ENCODE measurements at regions not wholly inside any gene's neighbourhood (a gene's known extent, or its start where the extent isn't known, plus 50 kb on each side); places are given as distances from the start of the nearest gene placed in this dataset.
A peak's percentile ranks its signal among the peaks of the same experiment; 100 is the strongest.

DNA sequence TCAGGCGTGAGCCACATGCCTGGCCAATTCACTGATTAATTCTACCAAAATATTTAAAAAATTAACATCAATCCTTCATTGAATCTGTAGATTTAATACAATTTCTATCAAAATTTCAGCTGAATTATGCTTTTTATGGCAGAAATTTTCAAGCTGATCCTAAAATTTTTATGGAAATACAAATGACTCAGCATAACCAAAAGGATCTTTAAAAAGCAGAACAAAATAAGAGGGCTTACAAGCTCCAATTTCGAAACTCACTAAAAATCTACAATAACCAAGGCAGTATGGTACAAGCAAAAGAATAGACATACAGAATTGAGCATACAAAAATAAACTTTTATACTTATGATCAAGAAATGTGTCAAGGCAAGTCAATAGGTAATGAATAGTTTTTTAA is 180.4 kb upstream of the CTNNB1 start:
- ChIA-PET CTCF (ENCODE audit: low intra/inter-chr PET ratio) (no interaction called here), POLR2A (no interaction called here)
- H3K27me3 ChIP-seq (ENCODE audit: control insufficient read depth in 2 of 2, insufficient read depth in 2 of 2, low read length in 2 of 2) = no peaks in the 10 kb centered on the region; a peak in 1 of 5 replicates
- H3K9me1 ChIP-seq (ENCODE audit: control insufficient read depth, insufficient read depth, low read length) = no peaks in the 10 kb centered on the region
- no peak overlapping the region for H2AFZ ChIP-seq (ENCODE audit: low read depth, low read length)
- no peaks in the 10 kb centered on the region for H3K79me2 ChIP-seq (ENCODE audit: control insufficient read depth, insufficient read depth, low read length)
- BruUV-seq (replicated peaks) = no TSS peak
- H3K4me1 ChIP-seq (replicated peaks in 1 of 2; ENCODE audit: control insufficient read depth in 2 of 2, insufficient read depth in 2 of 2, low read length in 2 of 2) = no peaks in the 10 kb centered on the region; a peak in 1 of 5 replicates
- no peak overlapping the region for H3K4me2 ChIP-seq (ENCODE audit: insufficient read depth, low read length)
- DNase-seq (ENCODE audit: extremely low read depth in 1 of 4, low spot score in 3 of 4) (no peak), ATAC-seq (no peak), FAIRE-seq (no peak)
- no peak overlapping the region for H3K9ac ChIP-seq (ENCODE audit: insufficient read depth in 1 of 2, low read depth in 2 of 2, low read length in 2 of 2)
- H4K20me1 ChIP-seq (replicated peaks; ENCODE audit: control insufficient read depth, insufficient read depth, low read length) = no peaks in the 10 kb centered on the region
- in situ Hi-C loops (cut with MboI) = no loop called here
- 4% methylated on average over 2 of the region's 2 CpGs for WGBS (ENCODE audit: insufficient coverage, low coverage, missing lambda C conversion rate)
- intact Hi-C loops (cut with micrococcal nuclease) = no loop called here
- no peaks in the 10 kb centered on the region for H3K9me3 ChIP-seq (replicated peaks; ENCODE audit: control insufficient read depth, insufficient read depth, low read depth, low read length)
- TF ChIP-seq U2AF1 (optimal IDR thresholded peaks at IDR 0.05; ENCODE audit: low read depth, low read length) (no peak), CBX8 (IDR thresholded peaks at IDR 0.05; ENCODE audit: borderline replicate concordance, extremely low read depth, low read depth, low read length, poor library complexity, severe bottlenecking) (no peak), RBM39 (optimal IDR thresholded peaks at IDR 0.05; ENCODE audit: low read depth, low read length) (no peak), NFE2L1 (tag; IDR thresholded peaks at IDR 0.05; ENCODE audit: borderline replicate concordance, low read depth) (peak; percentile 62; the same call in 1 of the 2 replicates), TCFL5 (CRISPR knock-in tag; conservative IDR thresholded peaks at IDR 0.05) (no peak), MAFG (tag; conservative IDR thresholded peaks at IDR 0.05) (peak; percentile 84), ZNF316 (IDR thresholded peaks at IDR 0.05) (peak; percentile 86), C11orf30 (IDR thresholded peaks at IDR 0.05; ENCODE audit: low read depth) (peak; percentile 68), SMARCC2 (IDR thresholded peaks at IDR 0.05; ENCODE audit: low read depth) (no peak), MAFF (IDR thresholded peaks at IDR 0.05; ENCODE audit: low read length) (peak; percentile 57; the same call in 1 of the 2 replicates)
- TF ChIP-seq, protein P1, sequence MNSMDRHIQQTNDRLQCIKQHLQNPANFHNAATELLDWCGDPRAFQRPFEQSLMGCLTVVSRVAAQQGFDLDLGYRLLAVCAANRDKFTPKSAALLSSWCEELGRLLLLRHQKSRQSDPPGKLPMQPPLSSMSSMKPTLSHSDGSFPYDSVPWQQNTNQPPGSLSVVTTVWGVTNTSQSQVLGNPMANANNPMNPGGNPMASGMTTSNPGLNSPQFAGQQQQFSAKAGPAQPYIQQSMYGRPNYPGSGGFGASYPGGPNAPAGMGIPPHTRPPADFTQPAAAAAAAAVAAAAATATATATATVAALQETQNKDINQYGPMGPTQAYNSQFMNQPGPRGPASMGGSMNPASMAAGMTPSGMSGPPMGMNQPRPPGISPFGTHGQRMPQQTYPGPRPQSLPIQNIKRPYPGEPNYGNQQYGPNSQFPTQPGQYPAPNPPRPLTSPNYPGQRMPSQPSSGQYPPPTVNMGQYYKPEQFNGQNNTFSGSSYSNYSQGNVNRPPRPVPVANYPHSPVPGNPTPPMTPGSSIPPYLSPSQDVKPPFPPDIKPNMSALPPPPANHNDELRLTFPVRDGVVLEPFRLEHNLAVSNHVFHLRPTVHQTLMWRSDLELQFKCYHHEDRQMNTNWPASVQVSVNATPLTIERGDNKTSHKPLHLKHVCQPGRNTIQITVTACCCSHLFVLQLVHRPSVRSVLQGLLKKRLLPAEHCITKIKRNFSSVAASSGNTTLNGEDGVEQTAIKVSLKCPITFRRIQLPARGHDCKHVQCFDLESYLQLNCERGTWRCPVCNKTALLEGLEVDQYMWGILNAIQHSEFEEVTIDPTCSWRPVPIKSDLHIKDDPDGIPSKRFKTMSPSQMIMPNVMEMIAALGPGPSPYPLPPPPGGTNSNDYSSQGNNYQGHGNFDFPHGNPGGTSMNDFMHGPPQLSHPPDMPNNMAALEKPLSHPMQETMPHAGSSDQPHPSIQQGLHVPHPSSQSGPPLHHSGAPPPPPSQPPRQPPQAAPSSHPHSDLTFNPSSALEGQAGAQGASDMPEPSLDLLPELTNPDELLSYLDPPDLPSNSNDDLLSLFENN (IDR thresholded peaks at IDR 0.05; ENCODE audit: low read depth in 2 of 2, low read length in 2 of 2) = no peak
- TF ChIP-seq, protein P2, sequence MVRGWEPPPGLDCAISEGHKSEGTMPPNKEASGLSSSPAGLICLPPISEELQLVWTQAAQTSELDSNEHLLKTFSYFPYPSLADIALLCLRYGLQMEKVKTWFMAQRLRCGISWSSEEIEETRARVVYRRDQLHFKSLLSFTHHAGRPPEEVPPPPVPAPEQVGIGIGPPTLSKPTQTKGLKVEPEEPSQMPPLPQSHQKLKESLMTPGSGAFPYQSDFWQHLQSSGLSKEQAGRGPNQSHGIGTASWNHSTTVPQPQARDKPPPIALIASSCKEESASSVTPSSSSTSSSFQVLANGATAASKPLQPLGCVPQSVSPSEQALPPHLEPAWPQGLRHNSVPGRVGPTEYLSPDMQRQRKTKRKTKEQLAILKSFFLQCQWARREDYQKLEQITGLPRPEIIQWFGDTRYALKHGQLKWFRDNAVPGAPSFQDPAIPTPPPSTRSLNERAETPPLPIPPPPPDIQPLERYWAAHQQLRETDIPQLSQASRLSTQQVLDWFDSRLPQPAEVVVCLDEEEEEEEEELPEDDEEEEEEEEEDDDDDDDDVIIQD (CRISPR knock-in tag; IDR thresholded peaks at IDR 0.05) = no peak
- TF ChIP-seq, protein P3, sequence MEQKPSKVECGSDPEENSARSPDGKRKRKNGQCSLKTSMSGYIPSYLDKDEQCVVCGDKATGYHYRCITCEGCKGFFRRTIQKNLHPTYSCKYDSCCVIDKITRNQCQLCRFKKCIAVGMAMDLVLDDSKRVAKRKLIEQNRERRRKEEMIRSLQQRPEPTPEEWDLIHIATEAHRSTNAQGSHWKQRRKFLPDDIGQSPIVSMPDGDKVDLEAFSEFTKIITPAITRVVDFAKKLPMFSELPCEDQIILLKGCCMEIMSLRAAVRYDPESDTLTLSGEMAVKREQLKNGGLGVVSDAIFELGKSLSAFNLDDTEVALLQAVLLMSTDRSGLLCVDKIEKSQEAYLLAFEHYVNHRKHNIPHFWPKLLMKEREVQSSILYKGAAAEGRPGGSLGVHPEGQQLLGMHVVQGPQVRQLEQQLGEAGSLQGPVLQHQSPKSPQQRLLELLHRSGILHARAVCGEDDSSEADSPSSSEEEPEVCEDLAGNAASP (IDR thresholded peaks at IDR 0.05) = no peak
- no peak overlapping the region for H3K4me3 ChIP-seq
- H3K27ac ChIP-seq (ENCODE audit: extremely low read depth, low read depth, low read length) = no peak overlapping the region
- H3K36me3 ChIP-seq (ENCODE audit: control insufficient read depth, insufficient read depth, low read length) = no peaks in the 10 kb centered on the region
